ENCODE measurements at regions not wholly inside any gene's neighbourhood (a gene's known extent, or its start where the extent isn't known, plus 50 kb on each side); places are given as distances from the start of the nearest gene placed in this dataset.
A peak's percentile ranks its signal among the peaks of the same experiment; 100 is the strongest.
"Not testable (repeated sequence)": the region's sequence is repeated elsewhere in the genome, so short reads cannot be mapped to it uniquely, and the experiment has no call there.

GRCh38 chr10:123221418-123221817, 67.2 kb downstream of the BUB3 start:
- no peak for DNase-seq (ENCODE audit: low read depth in 2 of 2)

GRCh38 chr10:123222832-123223231, 68.6 kb downstream of the BUB3 start:
- no peak for DNase-seq (ENCODE audit: low read depth in 2 of 2)

- no peak for DNase-seq (ENCODE audit: low read depth in 2 of 2)
Measured at GRCh38 chr10:123227706-123228105, 73.5 kb downstream of the BUB3 start.

GRCh38 chr10:123229927-123230630, 75.9 kb downstream of the BUB3 start:
- no peak for DNase-seq (ENCODE audit: low read depth in 2 of 2)

GRCh38 chr10:123232879-123233278, 78.7 kb downstream of the BUB3 start:
- DNase-seq (ENCODE audit: low read depth in 2 of 2), result not testable (repeated sequence)

- not testable (repeated sequence) for DNase-seq (ENCODE audit: low read depth in 2 of 2)
Measured at GRCh38 chr10:123235014-123235413, 80.8 kb downstream of the BUB3 start.

GRCh38 chr10:123236126-123236525, 81.9 kb downstream of the BUB3 start:
- DNase-seq (ENCODE audit: low read depth in 2 of 2), result no peak

GRCh38 chr10:123240250-123240649, 86.0 kb downstream of the BUB3 start:
- no peak for DNase-seq (ENCODE audit: low read depth in 2 of 2)

- no peak for DNase-seq (ENCODE audit: low read depth in 2 of 2)
Measured at GRCh38 chr10:123240776-123241175, 86.6 kb downstream of the BUB3 start.

- DNase-seq (ENCODE audit: low read depth in 2 of 2), result peak; percentile 3 to 18
Measured at GRCh38 chr10:123241391-123242141, 87.4 kb downstream of the BUB3 start.

GRCh38 chr10:123244747-123245146, 90.5 kb downstream of the BUB3 start:
- no peak for DNase-seq (ENCODE audit: low read depth in 2 of 2)

GRCh38 chr10:123245264-123245663, 91.1 kb downstream of the BUB3 start:
- DNase-seq (ENCODE audit: low read depth in 2 of 2), result no peak

- DNase-seq (ENCODE audit: low read depth in 2 of 2), result no peak
Measured at GRCh38 chr10:123249894-123250293, 95.7 kb downstream of the BUB3 start.

- no peak for DNase-seq (ENCODE audit: low read depth in 2 of 2)
Measured at GRCh38 chr10:123250640-123251039, 96.4 kb downstream of the BUB3 start.

GRCh38 chr10:123252779-123253178, 98.6 kb downstream of the BUB3 start:
- DNase-seq (ENCODE audit: low read depth in 2 of 2), result no peak

GRCh38 chr10:123254343-123254742, 100.1 kb downstream of the BUB3 start:
- not testable (repeated sequence) for DNase-seq (ENCODE audit: low read depth in 2 of 2)

- no peak for DNase-seq (ENCODE audit: low read depth in 2 of 2)
Measured at GRCh38 chr10:123257904-123258456, 103.8 kb downstream of the BUB3 start.

- no peak for DNase-seq (ENCODE audit: low read depth in 2 of 2)
Measured at GRCh38 chr10:123259081-123259480, 104.9 kb downstream of the BUB3 start.

- DNase-seq (ENCODE audit: low read depth in 2 of 2), result no peak
Measured at GRCh38 chr10:123259791-123260190, 105.6 kb downstream of the BUB3 start.

GRCh38 chr10:123262456-123262855, 108.3 kb downstream of the BUB3 start:
- DNase-seq (ENCODE audit: low read depth in 2 of 2), result no peak

GRCh38 chr10:123266971-123267370, 112.8 kb downstream of the BUB3 start:
- no peak for DNase-seq (ENCODE audit: low read depth in 2 of 2)

- no peak for DNase-seq (ENCODE audit: low read depth in 2 of 2)
Measured at GRCh38 chr10:123269017-123269552, 114.9 kb downstream of the BUB3 start.

GRCh38 chr10:123269675-123270074, 115.5 kb downstream of the BUB3 start:
- DNase-seq (ENCODE audit: low read depth in 2 of 2), result no peak
